Gastrocnemius medialis (tissue), 4 donors: ENCODE measurements at regions not wholly inside any gene's neighbourhood (a gene's known extent, or its start where the extent isn't known, plus 50 kb on each side); places are given as distances from the start of the nearest gene placed in this dataset.

Experiments used
- ATAC-seq, 2 donors: fragments of 150-250 bp; one replicate each; pipeline ENCODE4 v1.9.1; 2016
- DNase-seq, 2 donors: peaks; one replicate each; pipeline ENCODE4 v3.0.0-alpha.2; 2019
- H3K27ac ChIP-seq, 4 donors: fragments of 200-600 bp; sonication (generic); 1 replicate in 1 of 4; 2 replicates in 3 of 4; pipeline ENCODE4 v1.5.1; 2016 to 2018; ENCODE audit warnings: mild to moderate bottlenecking in 2 of 4, moderate library complexity in 1 of 4
- H3K27me3 ChIP-seq, 3 donors: fragments of 200-600 bp; sonication (generic) in 2 of 3; 1 replicate in 1 of 3; 2 replicates in 2 of 3; pipeline versions ENCODE4 v1.5.1 to v1.6.0; 2016 to 2019; ENCODE audit warnings: mild to moderate bottlenecking in 1 of 3, moderate library complexity in 1 of 3
- H3K36me3 ChIP-seq, 2 donors: fragments of 200-600 bp; sonication (generic) in 1 of 2; one replicate each; pipeline ENCODE4 v1.5.1; 2017 to 2018
- H3K4me1 ChIP-seq, 2 donors: fragments of 200-600 bp; sonication (generic) in 1 of 2; one replicate each; pipeline ENCODE4 v1.5.1; 2016 to 2017; ENCODE audit warnings: mild to moderate bottlenecking in 2 of 2
- H3K4me3 ChIP-seq, 4 donors: fragments of 200-600 bp; sonication (generic) in 3 of 4; 1 replicate in 1 of 4; 2 replicates in 3 of 4; pipeline ENCODE4 v1.5.1; 2016 to 2019; ENCODE audit warnings: mild to moderate bottlenecking in 2 of 4
- H3K9me3 ChIP-seq, 3 donors: fragments of 200-600 bp; sonication (generic) in 2 of 3; 1 replicate in 1 of 3; 2 replicates in 2 of 3; pipeline ENCODE4 v1.5.1; 2016 to 2019
- POLR2A ChIP-seq, 2 donors: fragments of 450-650 bp; IDR thresholded peaks; one replicate each; pipeline ENCODE4 v1.6.1; 2017; ENCODE audit warnings: antibody characterized with exemption in 2 of 2, mild to moderate bottlenecking in 2 of 2, moderate library complexity in 2 of 2
- in situ Hi-C, 4 donors: fragments of 200-750 bp; cut with MboI; loops; one replicate each; pipeline versions ENCODE4 v1.15.0 to v1.8.0; 2017; ENCODE audit warnings: low sequenced_read_pairs in 4 of 4
- intact Hi-C: fragments of 100-400 bp; cut with DNase I; formaldehyde crosslinking; loops from one replicate; pipeline ENCODE4 v1.15.1; 2023; ENCODE audit warnings: low total_unique reads
- TF ChIP-seq, protein P1 (sequence below), 5 experiments: fragments of 450-650 bp in 3 of 5; fragments of 200-600 bp in 2 of 5; sonication (generic) in 2 of 5; IDR thresholded peaks in 4 of 5; conservative IDR thresholded peaks in 1 of 5; 1 replicate in 4 of 5; 2 replicates in 1 of 5; pipeline ENCODE4 v1.5.1; 2016 to 2019; ENCODE audit warnings: antibody characterized with exemption in 5 of 5, mild to moderate bottlenecking in 3 of 5, moderate library complexity in 3 of 5

DNA sequence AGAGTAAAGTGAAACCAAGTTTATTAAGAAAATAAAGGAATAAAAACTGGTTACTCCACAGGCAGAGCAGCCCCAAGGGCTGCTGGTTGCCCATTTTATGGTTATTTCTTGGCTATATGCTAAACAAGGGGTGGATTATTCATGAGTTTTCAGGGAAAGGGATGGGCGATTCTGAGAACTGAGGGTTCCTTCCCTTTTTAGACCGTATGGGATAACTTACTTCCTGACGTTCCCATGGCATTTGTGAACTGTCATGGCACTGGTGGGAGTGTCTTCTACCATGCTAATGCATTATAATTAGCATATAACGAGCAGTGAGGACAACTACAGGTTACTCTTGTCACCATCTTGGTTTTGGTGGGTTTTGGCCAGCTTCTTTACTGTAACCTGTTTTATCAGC lies 323.9 kb upstream of the PTGER4 start:
- no peaks in the 10 kb centered on the region for H3K27me3 ChIP-seq
- intact Hi-C loops (no loop called here), in situ Hi-C loops (no loop called here)
- H3K9me3 ChIP-seq = no peaks in the 10 kb centered on the region
- no peak overlapping the region for H3K27ac ChIP-seq
- no peaks in the 10 kb centered on the region for H3K36me3 ChIP-seq
- TF ChIP-seq, protein P1, sequence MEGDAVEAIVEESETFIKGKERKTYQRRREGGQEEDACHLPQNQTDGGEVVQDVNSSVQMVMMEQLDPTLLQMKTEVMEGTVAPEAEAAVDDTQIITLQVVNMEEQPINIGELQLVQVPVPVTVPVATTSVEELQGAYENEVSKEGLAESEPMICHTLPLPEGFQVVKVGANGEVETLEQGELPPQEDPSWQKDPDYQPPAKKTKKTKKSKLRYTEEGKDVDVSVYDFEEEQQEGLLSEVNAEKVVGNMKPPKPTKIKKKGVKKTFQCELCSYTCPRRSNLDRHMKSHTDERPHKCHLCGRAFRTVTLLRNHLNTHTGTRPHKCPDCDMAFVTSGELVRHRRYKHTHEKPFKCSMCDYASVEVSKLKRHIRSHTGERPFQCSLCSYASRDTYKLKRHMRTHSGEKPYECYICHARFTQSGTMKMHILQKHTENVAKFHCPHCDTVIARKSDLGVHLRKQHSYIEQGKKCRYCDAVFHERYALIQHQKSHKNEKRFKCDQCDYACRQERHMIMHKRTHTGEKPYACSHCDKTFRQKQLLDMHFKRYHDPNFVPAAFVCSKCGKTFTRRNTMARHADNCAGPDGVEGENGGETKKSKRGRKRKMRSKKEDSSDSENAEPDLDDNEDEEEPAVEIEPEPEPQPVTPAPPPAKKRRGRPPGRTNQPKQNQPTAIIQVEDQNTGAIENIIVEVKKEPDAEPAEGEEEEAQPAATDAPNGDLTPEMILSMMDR (IDR thresholded peaks at IDR 0.05 in 4 of 5, conservative IDR thresholded peaks at IDR 0.05 in 1 of 5) = no peak
- TF ChIP-seq POLR2A (IDR thresholded peaks at IDR 0.05) = no peak
- H3K4me3 ChIP-seq = no peak overlapping the region
- no peaks in the 10 kb centered on the region for H3K4me1 ChIP-seq
- no peak for ATAC-seq
- DNase-seq = no peak

GRCh38 chr5:40355181-40355580 lies 324.5 kb upstream of the PTGER4 start:
- Histone ChIP-seq H3K27me3 (no peaks in the 10 kb centered on the region), H3K4me3 (no peak overlapping the region), H3K36me3 (no peaks in the 10 kb centered on the region), H3K9me3 (no peaks in the 10 kb centered on the region), H3K27ac (no peak overlapping the region), H3K4me1 (no peaks in the 10 kb centered on the region)
- no peak for ATAC-seq
- no peak for TF ChIP-seq POLR2A (IDR thresholded peaks at IDR 0.05)
- TF ChIP-seq, protein P1 (IDR thresholded peaks at IDR 0.05 in 4 of 5, conservative IDR thresholded peaks at IDR 0.05 in 1 of 5) = no peak
- DNase-seq = no peak
- intact Hi-C loops (no loop called here), in situ Hi-C loops (no loop called here)

DNA sequence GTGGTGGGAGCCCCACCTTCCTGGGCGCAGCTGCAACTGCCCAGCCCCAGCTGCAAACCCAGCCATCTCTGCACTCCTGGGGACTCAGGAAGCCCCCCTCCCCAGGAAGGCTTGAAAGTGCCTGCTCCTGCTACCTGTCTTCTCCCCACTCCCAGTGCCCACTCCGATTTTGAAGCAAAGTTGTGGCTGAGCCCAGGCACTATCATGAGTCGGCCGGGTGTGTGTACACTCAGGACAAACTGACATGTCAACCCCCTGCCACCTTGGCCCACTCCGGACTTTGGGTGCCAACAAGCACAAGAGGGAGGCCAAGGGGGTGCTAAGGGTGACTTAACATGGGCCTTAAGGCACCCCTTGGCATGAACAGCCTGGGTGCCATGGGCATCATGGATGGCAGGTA lies 325.5 kb upstream of the PTGER4 start:
- Histone ChIP-seq H3K9me3 (peaks cover 0 to 3% (median 0%) of the 10 kb centered on the region in 3 donors), H3K36me3 (no peaks in the 10 kb centered on the region), H3K4me3 (no peak overlapping the region), H3K27ac (no peak overlapping the region), H3K27me3 (no peaks in the 10 kb centered on the region), H3K4me1 (no peaks in the 10 kb centered on the region)
- ATAC-seq (no peak), DNase-seq (no peak)
- no peak for TF ChIP-seq POLR2A (IDR thresholded peaks at IDR 0.05)
- TF ChIP-seq, protein P1 (IDR thresholded peaks at IDR 0.05 in 4 of 5, conservative IDR thresholded peaks at IDR 0.05 in 1 of 5) = no peak
- in situ Hi-C loops (no loop called here), intact Hi-C loops (no loop called here)

GRCh38 chr5:40353442-40353841 lies 326.3 kb upstream of the PTGER4 start:
- intact Hi-C loops (no loop called here), in situ Hi-C loops (no loop called here)
- DNase-seq (no peak), ATAC-seq (no peak)
- no peaks in the 10 kb centered on the region for H3K36me3 ChIP-seq
- peaks cover 0 to 5% (median 0%) of the 10 kb centered on the region in 3 donors for H3K9me3 ChIP-seq
- H3K27me3 ChIP-seq = no peaks in the 10 kb centered on the region
- TF ChIP-seq, protein P1 (IDR thresholded peaks at IDR 0.05 in 4 of 5, conservative IDR thresholded peaks at IDR 0.05 in 1 of 5) = no peak
- H3K27ac ChIP-seq = no peak overlapping the region
- H3K4me1 ChIP-seq = no peaks in the 10 kb centered on the region
- H3K4me3 ChIP-seq = no peak overlapping the region

- ATAC-seq = no peak
- in situ Hi-C loops = no loop called here
- Histone ChIP-seq H3K4me1 (no peaks in the 10 kb centered on the region), H3K4me3 (no peak overlapping the region), H3K9me3 (peaks cover 0 to 5% (median 0%) of the 10 kb centered on the region in 3 donors), H3K27me3 (no peaks in the 10 kb centered on the region), H3K27ac (no peak overlapping the region), H3K36me3 (no peaks in the 10 kb centered on the region)
- DNase-seq = no peak
- no peak for TF ChIP-seq POLR2A (IDR thresholded peaks at IDR 0.05)
- TF ChIP-seq, protein P1 (IDR thresholded peaks at IDR 0.05 in 4 of 5, conservative IDR thresholded peaks at IDR 0.05 in 1 of 5) = no peak
- intact Hi-C loops = no loop called here
Measured at GRCh38 chr5:40347981-40348725, 331.6 kb upstream of the PTGER4 start.
